H1 (cell line): ENCODE measurements at regions not wholly inside any gene's neighbourhood (a gene's known extent, or its start where the extent isn't known, plus 50 kb on each side); places are given as distances from the start of the nearest gene placed in this dataset.

Experiments used
- ASH2L ChIP-seq: fragments of 200-600, 300-600 bp; sonication (generic); IDR thresholded peaks from one replicate; pipeline ENCODE4 v1.7.1; 2017; ENCODE audit warnings: low read length
- CEBPB ChIP-seq: IDR thresholded peaks from 2 replicates; pipeline ENCODE4 v1.6.1; 2012; ENCODE audit warnings: low read depth, low read length
- POLR2A ChIP-seq, 2 experiments: IDR thresholded peaks; 1 replicate in 1 of 2; 2 replicates in 1 of 2; pipeline ENCODE4 v1.6.1; 2011; ENCODE audit warnings: low read depth in 2 of 2, low read length in 2 of 2, mild to moderate bottlenecking in 2 of 2; ENCODE audit errors: control extremely low read depth in 1 of 2
- RBBP5 ChIP-seq: IDR thresholded peaks from 2 replicates; pipeline ENCODE4 v1.7.1; 2012; ENCODE audit warnings: low read depth, mild to moderate bottlenecking, inconsistent platforms, low read length, moderate library complexity, borderline replicate concordance
- RFX5 ChIP-seq: IDR thresholded peaks from 2 replicates; pipeline ENCODE4 v1.6.1; 2011; ENCODE audit warnings: low read depth, low read length, improper control_type of control experiment, borderline replicate concordance
- SIN3A ChIP-seq, 2 experiments: IDR thresholded peaks in 1 of 2; conservative IDR thresholded peaks in 1 of 2; 2 replicates each; pipeline ENCODE4 v1.6.1; 2011 to 2012; ENCODE audit warnings: low read length in 2 of 2, improper control_type of control experiment in 1 of 2, low read depth in 1 of 2, mild to moderate bottlenecking in 1 of 2
- TBP ChIP-seq: IDR thresholded peaks from 2 replicates; pipeline ENCODE4 v1.6.1; 2011; ENCODE audit warnings: low read depth, low read length, improper control_type of control experiment
- TF ChIP-seq, protein P1 (sequence below), 3 experiments: IDR thresholded peaks; 1 replicate in 2 of 3; 2 replicates in 1 of 3; pipeline versions ENCODE4 v1.5.1 to v1.6.1; 2011; ENCODE audit warnings: low read length in 3 of 3, mild to moderate bottlenecking in 3 of 3, inconsistent platforms in 2 of 3, low read depth in 1 of 3, moderate library complexity in 1 of 3; ENCODE audit not compliant: insufficient read depth in 1 of 3; ENCODE audit errors: control extremely low read depth in 1 of 3
- TF ChIP-seq, protein P2 (sequence below): fragments of 300-600 bp; sonication (generic); IDR thresholded peaks from 2 replicates; pipeline ENCODE4 v1.7.1; 2012; ENCODE audit warnings: low read length, moderate library complexity, mild to moderate bottlenecking, inconsistent platforms; ENCODE audit not compliant: insufficient replicate concordance

DNA sequence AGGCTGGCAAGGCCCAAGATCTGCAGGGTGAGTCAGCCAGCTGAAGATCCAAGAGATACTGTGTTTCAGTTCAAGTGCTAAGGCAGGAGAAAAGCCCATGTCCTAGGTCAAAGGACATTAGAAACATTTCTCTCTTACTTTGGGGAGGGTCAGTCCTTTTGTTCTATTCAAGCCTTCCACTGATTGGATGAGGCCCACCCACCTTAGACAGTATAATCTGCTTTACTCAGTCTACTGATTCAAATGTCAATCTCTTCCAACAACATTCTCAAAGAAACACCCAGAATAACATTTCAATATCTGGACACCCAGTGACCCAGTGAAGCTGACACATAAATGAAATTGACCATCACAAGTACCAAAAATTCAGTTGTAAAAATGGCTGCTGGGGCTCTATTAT is 367.8 kb upstream of the ZP4 start:
- TF ChIP-seq ASH2L (no peak), CEBPB (no peak), TBP (no peak), RFX5 (no peak), POLR2A (IDR thresholded peaks at IDR 0.05; ENCODE audit: control extremely low read depth in 1 of 2, low read depth in 2 of 2, low read length in 2 of 2) (no peak), SIN3A (conservative IDR thresholded peaks at IDR 0.05 in 1 of 2, IDR thresholded peaks at IDR 0.05 in 1 of 2; ENCODE audit: low read depth in 1 of 2, low read length in 2 of 2) (no peak), RBBP5 (no peak)
- TF ChIP-seq, protein P1, sequence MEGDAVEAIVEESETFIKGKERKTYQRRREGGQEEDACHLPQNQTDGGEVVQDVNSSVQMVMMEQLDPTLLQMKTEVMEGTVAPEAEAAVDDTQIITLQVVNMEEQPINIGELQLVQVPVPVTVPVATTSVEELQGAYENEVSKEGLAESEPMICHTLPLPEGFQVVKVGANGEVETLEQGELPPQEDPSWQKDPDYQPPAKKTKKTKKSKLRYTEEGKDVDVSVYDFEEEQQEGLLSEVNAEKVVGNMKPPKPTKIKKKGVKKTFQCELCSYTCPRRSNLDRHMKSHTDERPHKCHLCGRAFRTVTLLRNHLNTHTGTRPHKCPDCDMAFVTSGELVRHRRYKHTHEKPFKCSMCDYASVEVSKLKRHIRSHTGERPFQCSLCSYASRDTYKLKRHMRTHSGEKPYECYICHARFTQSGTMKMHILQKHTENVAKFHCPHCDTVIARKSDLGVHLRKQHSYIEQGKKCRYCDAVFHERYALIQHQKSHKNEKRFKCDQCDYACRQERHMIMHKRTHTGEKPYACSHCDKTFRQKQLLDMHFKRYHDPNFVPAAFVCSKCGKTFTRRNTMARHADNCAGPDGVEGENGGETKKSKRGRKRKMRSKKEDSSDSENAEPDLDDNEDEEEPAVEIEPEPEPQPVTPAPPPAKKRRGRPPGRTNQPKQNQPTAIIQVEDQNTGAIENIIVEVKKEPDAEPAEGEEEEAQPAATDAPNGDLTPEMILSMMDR (IDR thresholded peaks at IDR 0.05; ENCODE audit: control extremely low read depth in 1 of 3, insufficient read depth in 1 of 3, low read depth in 1 of 3, low read length in 3 of 3): no peak
- TF ChIP-seq, protein P2, sequence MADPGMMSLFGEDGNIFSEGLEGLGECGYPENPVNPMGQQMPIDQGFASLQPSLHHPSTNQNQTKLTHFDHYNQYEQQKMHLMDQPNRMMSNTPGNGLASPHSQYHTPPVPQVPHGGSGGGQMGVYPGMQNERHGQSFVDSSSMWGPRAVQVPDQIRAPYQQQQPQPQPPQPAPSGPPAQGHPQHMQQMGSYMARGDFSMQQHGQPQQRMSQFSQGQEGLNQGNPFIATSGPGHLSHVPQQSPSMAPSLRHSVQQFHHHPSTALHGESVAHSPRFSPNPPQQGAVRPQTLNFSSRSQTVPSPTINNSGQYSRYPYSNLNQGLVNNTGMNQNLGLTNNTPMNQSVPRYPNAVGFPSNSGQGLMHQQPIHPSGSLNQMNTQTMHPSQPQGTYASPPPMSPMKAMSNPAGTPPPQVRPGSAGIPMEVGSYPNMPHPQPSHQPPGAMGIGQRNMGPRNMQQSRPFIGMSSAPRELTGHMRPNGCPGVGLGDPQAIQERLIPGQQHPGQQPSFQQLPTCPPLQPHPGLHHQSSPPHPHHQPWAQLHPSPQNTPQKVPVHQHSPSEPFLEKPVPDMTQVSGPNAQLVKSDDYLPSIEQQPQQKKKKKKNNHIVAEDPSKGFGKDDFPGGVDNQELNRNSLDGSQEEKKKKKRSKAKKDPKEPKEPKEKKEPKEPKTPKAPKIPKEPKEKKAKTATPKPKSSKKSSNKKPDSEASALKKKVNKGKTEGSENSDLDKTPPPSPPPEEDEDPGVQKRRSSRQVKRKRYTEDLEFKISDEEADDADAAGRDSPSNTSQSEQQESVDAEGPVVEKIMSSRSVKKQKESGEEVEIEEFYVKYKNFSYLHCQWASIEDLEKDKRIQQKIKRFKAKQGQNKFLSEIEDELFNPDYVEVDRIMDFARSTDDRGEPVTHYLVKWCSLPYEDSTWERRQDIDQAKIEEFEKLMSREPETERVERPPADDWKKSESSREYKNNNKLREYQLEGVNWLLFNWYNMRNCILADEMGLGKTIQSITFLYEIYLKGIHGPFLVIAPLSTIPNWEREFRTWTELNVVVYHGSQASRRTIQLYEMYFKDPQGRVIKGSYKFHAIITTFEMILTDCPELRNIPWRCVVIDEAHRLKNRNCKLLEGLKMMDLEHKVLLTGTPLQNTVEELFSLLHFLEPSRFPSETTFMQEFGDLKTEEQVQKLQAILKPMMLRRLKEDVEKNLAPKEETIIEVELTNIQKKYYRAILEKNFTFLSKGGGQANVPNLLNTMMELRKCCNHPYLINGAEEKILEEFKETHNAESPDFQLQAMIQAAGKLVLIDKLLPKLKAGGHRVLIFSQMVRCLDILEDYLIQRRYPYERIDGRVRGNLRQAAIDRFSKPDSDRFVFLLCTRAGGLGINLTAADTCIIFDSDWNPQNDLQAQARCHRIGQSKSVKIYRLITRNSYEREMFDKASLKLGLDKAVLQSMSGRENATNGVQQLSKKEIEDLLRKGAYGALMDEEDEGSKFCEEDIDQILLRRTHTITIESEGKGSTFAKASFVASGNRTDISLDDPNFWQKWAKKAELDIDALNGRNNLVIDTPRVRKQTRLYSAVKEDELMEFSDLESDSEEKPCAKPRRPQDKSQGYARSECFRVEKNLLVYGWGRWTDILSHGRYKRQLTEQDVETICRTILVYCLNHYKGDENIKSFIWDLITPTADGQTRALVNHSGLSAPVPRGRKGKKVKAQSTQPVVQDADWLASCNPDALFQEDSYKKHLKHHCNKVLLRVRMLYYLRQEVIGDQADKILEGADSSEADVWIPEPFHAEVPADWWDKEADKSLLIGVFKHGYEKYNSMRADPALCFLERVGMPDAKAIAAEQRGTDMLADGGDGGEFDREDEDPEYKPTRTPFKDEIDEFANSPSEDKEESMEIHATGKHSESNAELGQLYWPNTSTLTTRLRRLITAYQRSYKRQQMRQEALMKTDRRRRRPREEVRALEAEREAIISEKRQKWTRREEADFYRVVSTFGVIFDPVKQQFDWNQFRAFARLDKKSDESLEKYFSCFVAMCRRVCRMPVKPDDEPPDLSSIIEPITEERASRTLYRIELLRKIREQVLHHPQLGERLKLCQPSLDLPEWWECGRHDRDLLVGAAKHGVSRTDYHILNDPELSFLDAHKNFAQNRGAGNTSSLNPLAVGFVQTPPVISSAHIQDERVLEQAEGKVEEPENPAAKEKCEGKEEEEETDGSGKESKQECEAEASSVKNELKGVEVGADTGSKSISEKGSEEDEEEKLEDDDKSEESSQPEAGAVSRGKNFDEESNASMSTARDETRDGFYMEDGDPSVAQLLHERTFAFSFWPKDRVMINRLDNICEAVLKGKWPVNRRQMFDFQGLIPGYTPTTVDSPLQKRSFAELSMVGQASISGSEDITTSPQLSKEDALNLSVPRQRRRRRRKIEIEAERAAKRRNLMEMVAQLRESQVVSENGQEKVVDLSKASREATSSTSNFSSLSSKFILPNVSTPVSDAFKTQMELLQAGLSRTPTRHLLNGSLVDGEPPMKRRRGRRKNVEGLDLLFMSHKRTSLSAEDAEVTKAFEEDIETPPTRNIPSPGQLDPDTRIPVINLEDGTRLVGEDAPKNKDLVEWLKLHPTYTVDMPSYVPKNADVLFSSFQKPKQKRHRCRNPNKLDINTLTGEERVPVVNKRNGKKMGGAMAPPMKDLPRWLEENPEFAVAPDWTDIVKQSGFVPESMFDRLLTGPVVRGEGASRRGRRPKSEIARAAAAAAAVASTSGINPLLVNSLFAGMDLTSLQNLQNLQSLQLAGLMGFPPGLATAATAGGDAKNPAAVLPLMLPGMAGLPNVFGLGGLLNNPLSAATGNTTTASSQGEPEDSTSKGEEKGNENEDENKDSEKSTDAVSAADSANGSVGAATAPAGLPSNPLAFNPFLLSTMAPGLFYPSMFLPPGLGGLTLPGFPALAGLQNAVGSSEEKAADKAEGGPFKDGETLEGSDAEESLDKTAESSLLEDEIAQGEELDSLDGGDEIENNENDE: no peak
